ENCODE measurements at regions not wholly inside any gene's neighbourhood (a gene's known extent, or its start where the extent isn't known, plus 50 kb on each side); places are given as distances from the start of the nearest gene placed in this dataset.

DNA sequence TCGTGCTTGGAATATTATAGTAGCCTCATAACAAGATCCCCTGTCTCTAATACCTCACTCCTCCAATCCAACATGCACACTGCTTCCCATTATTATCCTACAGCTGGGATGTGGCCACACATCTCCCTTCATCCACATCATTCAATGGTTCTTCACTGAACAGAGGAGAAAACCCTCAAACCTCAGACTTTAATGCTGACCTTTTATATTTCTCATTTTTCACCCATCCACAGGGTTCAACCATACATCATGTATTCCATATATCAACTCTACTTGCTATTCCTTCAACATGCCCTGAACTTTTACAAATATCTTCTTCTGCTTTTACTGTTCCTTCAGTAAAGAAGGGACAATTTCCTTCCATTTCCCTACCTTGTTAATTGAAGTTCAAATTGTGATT is 396.8 kb downstream of the TLE4 start:
- DNase-seq: no peak

DNA sequence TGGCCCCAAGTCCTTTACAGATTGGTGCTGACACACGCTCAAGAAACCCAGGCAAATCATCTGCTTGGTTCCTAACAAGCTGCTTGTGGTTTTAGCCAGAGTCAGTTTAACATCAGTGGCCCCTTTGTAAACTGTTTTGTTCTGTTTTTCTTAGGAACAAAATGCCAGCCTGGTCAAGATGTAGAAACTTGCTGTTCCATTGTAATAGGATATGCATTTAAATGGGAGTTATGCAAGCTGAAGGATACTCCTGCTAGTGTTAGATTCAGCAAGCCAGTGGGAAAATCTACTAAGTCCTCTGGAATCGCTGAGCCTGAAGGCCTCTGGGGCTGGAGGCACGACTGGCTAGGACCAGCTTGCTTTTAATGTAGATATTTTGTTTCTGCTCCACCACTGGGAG is 391.1 kb downstream of the TLE4 start:
- DNase-seq: no peak

- no peak for DNase-seq
Observed at GRCh38 chr9:79962150-79962549, 390.4 kb downstream of the TLE4 start.

- DNase-seq: peak in 1 of 2 donors; percentile 12
Observed at GRCh38 chr9:79955300-79955699, 383.5 kb downstream of the TLE4 start.

DNA sequence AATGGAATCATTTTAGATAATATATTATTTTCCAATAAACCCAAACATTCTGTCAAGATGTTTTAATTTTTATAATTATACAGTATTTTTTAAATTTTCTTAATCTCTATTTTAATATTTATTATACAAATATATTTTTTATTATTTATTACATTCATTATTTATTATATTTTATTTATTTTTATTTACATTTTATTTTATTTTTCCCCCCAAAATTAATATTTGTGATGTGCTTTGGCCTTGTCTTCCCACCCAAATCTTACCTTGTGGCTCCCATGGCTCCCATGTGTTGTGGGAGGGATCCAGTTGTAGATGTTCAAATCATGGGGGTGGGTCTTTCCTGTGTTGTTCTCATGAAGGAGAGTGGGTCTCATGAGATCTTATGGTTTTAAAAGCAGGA is 382.1 kb downstream of the TLE4 start:
- DNase-seq: no peak

GRCh38 chr9:79952401-79952800 is 380.6 kb downstream of the TLE4 start:
- DNase-seq: no peak

DNA sequence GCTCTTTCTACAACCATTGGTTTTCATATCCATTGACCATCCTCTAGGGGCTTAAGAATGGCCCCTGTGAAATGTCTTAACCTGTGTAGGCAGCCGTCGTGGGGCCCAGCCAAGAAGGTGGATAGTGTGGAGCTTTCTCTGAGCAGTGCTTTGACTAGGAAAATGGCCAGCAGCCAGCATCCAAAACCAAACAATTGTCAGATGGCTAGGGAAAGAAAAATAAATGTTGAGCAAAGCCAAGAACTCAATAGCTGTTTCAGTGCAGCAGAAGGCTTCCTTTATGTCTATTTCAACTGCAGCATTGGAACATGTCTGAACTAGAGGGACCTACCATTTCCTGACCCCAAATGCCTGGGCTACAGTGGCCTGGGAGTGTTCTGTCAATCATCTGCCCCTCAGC is 374.9 kb downstream of the TLE4 start:
- no peak for DNase-seq

- DNase-seq: no peak
Observed at GRCh38 chr9:79945495-79945894, 373.7 kb downstream of the TLE4 start.

DNA sequence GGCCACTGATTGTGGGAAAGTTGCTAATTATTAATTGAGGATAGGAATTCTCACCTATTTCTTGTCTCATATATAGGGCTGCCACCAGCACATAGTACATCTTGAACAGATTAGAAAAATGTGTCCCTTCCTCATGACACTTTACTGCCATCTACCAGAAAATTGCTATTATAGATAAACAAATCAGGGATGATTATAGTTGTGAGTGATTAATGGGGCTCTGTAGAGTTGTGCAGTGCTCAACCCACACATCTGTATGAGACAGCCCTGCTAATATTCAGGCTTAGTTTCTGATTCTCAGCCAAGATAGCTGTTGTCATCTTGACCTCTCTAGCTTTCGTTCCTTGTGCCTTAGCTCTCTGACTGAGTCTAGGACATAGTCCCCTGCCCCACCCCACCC is 373.3 kb downstream of the TLE4 start:
- DNase-seq: peak in 1 of 2 donors; percentile 31

GRCh38 chr9:79940919-79941318 is 369.2 kb downstream of the TLE4 start:
- DNase-seq: no peak

- no peak for DNase-seq
Observed at GRCh38 chr9:79939819-79940218, 368.1 kb downstream of the TLE4 start.

- DNase-seq: no peak
Observed at GRCh38 chr9:79936336-79936735, 364.6 kb downstream of the TLE4 start.

DNA sequence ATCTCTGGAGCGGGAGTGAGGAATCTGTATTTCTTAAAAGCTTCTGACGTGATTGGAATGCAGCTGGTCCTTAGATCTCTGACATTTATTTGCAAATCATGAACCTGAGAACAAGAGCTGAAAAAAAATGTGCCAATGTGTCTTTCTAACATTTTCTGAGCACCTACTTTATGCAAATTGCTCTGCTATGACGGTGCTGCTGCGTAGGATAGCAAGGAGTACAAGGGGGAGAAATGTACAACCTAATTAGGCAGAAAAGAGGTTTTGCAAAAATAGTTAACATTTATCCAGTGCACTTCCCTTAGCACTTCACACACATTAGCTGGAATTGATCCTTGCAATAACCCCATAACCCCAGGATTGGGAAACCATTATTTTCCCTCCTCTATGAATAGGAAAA is 357.5 kb downstream of the TLE4 start:
- no peak for DNase-seq

- no peak for DNase-seq
Observed at GRCh38 chr9:79928661-79929223, 357.0 kb downstream of the TLE4 start.

DNA sequence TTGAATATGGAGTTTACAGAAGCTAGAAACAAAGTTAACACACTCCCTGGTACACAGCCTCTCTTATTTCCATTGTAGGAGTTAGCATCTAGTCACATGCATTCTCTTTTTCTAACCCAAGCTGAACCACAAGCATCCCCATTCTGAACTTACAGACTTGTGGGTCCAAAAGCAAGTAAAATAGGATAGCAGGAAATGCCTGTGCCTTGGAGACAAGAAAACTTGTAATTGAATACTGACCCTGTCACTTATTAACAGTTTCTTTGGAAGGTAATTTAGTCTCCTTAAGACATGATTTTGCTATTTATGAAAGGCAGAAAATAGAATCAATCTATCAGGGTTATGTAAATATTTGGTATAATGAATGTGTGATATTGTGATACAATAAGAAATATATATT is 353.6 kb downstream of the TLE4 start:
- no peak for DNase-seq

- no peak for DNase-seq
Observed at GRCh38 chr9:79924836-79925235, 353.1 kb downstream of the TLE4 start.

DNA sequence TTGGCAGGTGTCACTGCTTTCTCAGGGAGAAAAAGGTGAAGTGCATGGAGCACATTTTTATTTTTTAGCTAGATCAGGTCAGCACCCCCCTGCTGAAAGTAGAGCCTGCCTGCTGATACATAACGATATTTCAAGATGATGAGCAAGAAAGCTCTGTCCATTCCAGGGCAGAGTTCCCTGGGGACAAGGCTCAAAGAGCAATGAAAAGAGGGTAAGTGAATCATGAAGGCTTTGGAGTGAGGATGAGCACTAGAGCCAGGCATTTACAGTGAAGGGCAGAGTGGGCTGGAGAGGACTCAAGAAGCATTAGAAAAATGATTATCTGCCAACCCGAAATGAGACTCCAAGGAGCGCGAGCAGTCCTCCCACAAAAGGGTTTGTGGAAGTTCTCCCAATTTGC is 345.7 kb downstream of the TLE4 start:
- DNase-seq: no peak

DNA sequence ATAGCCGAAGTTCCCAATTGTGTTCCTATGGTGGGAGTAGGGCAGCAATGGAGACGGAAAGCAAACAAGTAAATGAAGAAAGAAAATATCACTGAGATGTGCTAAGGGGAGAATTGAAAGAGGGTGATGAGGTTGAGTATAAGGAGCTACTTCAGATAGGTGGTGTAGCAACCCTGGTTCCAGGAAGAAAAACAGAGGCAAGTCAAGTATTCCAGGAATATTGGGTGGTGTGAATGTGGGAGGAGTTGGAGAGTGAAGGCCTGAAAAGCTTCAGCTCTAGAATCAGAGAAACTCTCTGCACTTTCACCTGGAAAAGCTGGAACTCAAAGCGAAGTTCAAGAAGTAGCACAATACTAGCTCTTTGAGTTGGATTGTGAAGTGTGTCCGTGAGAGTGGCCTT is 342.1 kb downstream of the TLE4 start:
- DNase-seq: no peak

GRCh38 chr9:79912318-79913070 is 340.7 kb downstream of the TLE4 start:
- DNase-seq: no peak

GRCh38 chr9:79911724-79912123 is 340.0 kb downstream of the TLE4 start:
- DNase-seq: no peak

DNA sequence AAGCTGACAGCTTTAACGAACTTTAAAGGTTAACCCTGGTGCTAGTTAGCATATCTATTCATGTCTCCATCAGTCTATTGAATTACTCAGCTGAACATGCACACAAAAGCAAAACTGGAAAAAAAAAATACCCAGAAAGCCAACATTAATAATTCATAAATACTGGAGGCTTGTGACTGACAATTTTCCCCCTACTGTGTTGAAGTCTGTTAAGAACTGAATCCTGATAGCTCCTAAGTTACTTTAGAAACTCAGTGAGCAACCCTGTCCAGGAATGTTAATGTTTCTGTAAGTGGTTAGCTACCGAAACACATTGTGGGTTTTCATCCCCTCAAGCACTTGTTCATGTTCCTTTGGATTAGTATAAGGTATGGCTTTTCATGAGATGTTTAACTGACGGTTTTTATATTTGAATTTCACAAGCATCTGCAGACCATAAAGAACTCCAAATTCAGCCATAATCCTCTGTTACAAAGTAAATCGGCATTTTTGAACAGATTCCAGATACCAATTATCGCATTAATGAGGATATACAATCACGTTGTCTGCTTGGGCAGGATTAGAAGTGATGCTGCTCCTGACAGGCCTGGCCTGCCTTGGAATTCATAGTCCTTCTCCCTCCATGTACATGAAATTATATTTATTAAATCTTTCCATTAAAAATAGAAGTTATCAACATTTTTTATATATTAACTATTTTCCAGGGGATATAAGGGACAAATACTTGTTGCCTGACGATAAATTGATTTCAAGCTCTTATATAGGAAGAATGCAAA is 331.2 kb downstream of the TLE4 start:
- DNase-seq: no peak

- DNase-seq: no peak
Observed at GRCh38 chr9:79900754-79901153, 329.0 kb downstream of the TLE4 start.

DNA sequence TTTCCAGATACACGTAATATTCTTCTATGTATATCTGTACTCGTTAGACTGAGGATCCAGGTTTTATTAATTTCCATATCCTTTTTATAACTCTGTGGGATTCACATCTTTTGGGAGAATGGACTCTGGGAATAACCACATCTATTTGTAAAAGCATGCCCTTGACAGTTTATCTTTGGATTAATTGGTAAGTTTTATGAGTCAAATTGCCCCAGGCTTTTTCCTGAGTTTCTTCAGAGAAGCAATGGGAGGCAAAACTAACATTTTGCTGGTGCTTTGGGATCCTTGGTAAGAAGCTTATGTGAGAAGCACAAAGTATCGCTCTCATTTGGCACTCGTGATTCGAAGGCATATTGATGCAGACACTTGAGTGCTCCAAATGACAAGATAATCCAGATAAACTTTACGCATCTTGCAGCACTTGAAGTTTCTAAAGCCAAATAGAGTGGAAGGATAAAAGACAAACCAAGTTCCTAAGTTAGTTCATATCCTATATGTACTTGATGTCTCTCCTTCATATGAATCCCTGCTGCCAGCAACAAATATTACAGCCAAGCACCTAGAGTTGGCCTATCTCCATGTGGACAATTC is 324.7 kb downstream of the TLE4 start:
- DNase-seq: no peak

GRCh38 chr9:79895232-79895631 is 323.5 kb downstream of the TLE4 start:
- DNase-seq: no peak
